PC-3 (cell line): ENCODE measurements at regions not wholly inside any gene's neighbourhood (a gene's known extent, or its start where the extent isn't known, plus 50 kb on each side); places are given as distances from the start of the nearest gene placed in this dataset.

Experiments used
- ATAC-seq: fragments of 200-7000 bp; cut with Tn5 transposase; 2 replicates; pipeline ENCODE4 v1.9.1; 2020; ENCODE audit warnings: mild to moderate bottlenecking, moderate library complexity
- BruUV-seq: library from RNA; stranded (reverse); fragments of 400-500 nt; replicated peaks from 2 replicates; lab custom pipeline; 2021; lab: Mats Ljungman, UMichigan
- CTCF ChIA-PET: fragments of 300-600 bp; sonication (Branson Sonifier 250); formaldehyde crosslinking; loops from one replicate; lab custom pipeline; 2022; ENCODE audit warnings: antibody characterized with exemption; lab: Charles Lee
- POLR2A ChIA-PET: fragments of 300-600 bp; sonication (Branson Sonifier 250); formaldehyde crosslinking; loops from one replicate; lab custom pipeline; 2022; ENCODE audit warnings: antibody characterized with exemption; ENCODE audit not compliant: unreplicated experiment; lab: Charles Lee
- DNase-seq: peaks from one replicate; pipeline ENCODE4 v3.0.0-alpha.2; 2015
- H2AFZ ChIP-seq: fragments of 300-600 bp; sonication (generic); 2 replicates; pipeline ENCODE4 v1.6.0; 2016; ENCODE audit warnings: antibody characterized with exemption, low read length
- H3F3A ChIP-seq: fragments of 300-600 bp; sonication (generic); one replicate; pipeline ENCODE4 v1.6.0; 2017; ENCODE audit warnings: antibody characterized with exemption, low read length, control low read depth, mild to moderate bottlenecking; ENCODE audit not compliant: unreplicated experiment
- H3K27ac ChIP-seq: fragments of 300-600 bp; sonication (generic); 2 replicates; pipeline ENCODE4 v1.5.1; 2016; ENCODE audit warnings: mild to moderate bottlenecking, low read length
- H3K27me3 ChIP-seq: fragments of 300-600 bp; sonication (generic); 2 replicates; pipeline ENCODE4 v1.6.1; 2016; ENCODE audit warnings: low read length, mixed read lengths
- H3K36me3 ChIP-seq: fragments of 300-600 bp; sonication (generic); 2 replicates; pipeline ENCODE4 v1.6.1; 2016; ENCODE audit warnings: low read depth, mixed run types, low read length, mixed read lengths
- H3K4me1 ChIP-seq: fragments of 300-600 bp; sonication (generic); 2 replicates; pipeline ENCODE4 v1.5.1; 2016; ENCODE audit warnings: low read length; ENCODE audit not compliant: insufficient read depth
- H3K4me2 ChIP-seq: fragments of 300-600 bp; sonication (generic); 2 replicates; pipeline ENCODE4 v1.6.0; 2016; ENCODE audit warnings: low read length
- H3K4me3 ChIP-seq: fragments of 300-600 bp; sonication (generic); 2 replicates; pipeline ENCODE4 v1.5.1; 2016; ENCODE audit warnings: mild to moderate bottlenecking, low read length, mixed read lengths
- H3K79me2 ChIP-seq: fragments of 300-600 bp; sonication (generic); 2 replicates; pipeline ENCODE4 v1.6.1; 2017; ENCODE audit warnings: low read length, mixed read lengths
- H3K9ac ChIP-seq: fragments of 300-600 bp; sonication (generic); 2 replicates; pipeline ENCODE4 v1.6.0; 2016; ENCODE audit warnings: mild to moderate bottlenecking, low read length
- H3K9me2 ChIP-seq: fragments of 300-600 bp; sonication (generic); replicated peaks from 2 replicates; pipeline ENCODE4 v1.6.1; 2016; ENCODE audit warnings: mixed run types, low read length, mixed read lengths
- H3K9me3 ChIP-seq: fragments of 300-600 bp; sonication (generic); 2 replicates; pipeline ENCODE4 v1.6.1; 2016; ENCODE audit warnings: low read length, mixed read lengths
- H4K20me1 ChIP-seq: fragments of 300-600 bp; sonication (generic); 2 replicates; pipeline ENCODE4 v1.6.1; 2016; ENCODE audit warnings: low read length, mixed read lengths
- EZH2 ChIP-seq: fragments of 300-600 bp; sonication (generic); IDR thresholded peaks from one replicate; pipeline ENCODE4 v1.6.1; 2017; ENCODE audit warnings: antibody characterized with exemption, mild to moderate bottlenecking, low read length; ENCODE audit not compliant: unreplicated experiment
- EZH2phosphoT487 ChIP-seq: fragments of 300-600 bp; sonication (generic); IDR thresholded peaks from 2 replicates; pipeline ENCODE4 v1.6.1; 2018; ENCODE audit warnings: mild to moderate bottlenecking, antibody characterized with exemption, low read length, borderline replicate concordance
- intact Hi-C: fragments of 100-400 bp; cut with micrococcal nuclease; formaldehyde crosslinking; loops from 2 replicates; pipeline ENCODE4 v1.9.0; 2023
- TF ChIP-seq, protein P1 (sequence below): fragments of 300-600 bp; sonication (generic); conservative IDR thresholded peaks from 2 replicates; pipeline ENCODE4 v1.5.1; 2017; ENCODE audit warnings: antibody characterized with exemption, low read depth, mild to moderate bottlenecking, low read length

GRCh38 chr14:28220391-28220790 lies 546.2 kb upstream of the FOXG1 start:
- no peaks in the 10 kb centered on the region for H3K9me2 ChIP-seq
- no peaks in the 10 kb centered on the region for H3K36me3 ChIP-seq
- TF ChIP-seq EZH2phosphoT487 (no peak), EZH2 (no peak)
- TF ChIP-seq, protein P1, sequence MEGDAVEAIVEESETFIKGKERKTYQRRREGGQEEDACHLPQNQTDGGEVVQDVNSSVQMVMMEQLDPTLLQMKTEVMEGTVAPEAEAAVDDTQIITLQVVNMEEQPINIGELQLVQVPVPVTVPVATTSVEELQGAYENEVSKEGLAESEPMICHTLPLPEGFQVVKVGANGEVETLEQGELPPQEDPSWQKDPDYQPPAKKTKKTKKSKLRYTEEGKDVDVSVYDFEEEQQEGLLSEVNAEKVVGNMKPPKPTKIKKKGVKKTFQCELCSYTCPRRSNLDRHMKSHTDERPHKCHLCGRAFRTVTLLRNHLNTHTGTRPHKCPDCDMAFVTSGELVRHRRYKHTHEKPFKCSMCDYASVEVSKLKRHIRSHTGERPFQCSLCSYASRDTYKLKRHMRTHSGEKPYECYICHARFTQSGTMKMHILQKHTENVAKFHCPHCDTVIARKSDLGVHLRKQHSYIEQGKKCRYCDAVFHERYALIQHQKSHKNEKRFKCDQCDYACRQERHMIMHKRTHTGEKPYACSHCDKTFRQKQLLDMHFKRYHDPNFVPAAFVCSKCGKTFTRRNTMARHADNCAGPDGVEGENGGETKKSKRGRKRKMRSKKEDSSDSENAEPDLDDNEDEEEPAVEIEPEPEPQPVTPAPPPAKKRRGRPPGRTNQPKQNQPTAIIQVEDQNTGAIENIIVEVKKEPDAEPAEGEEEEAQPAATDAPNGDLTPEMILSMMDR = no peak
- H3K9ac ChIP-seq = no peak overlapping the region
- ATAC-seq (no peak), DNase-seq (no peak)
- no peak overlapping the region for H3K27ac ChIP-seq
- intact Hi-C loops = no loop called here
- no peaks in the 10 kb centered on the region for H3K4me1 ChIP-seq
- no TSS peak for BruUV-seq
- CTCF ChIA-PET = no interaction called here
- no peaks in the 10 kb centered on the region for H3F3A ChIP-seq
- H2AFZ ChIP-seq = no peak overlapping the region
- H3K9me3 ChIP-seq = no peaks in the 10 kb centered on the region
- H3K79me2 ChIP-seq = no peaks in the 10 kb centered on the region
- H3K27me3 ChIP-seq = no peaks in the 10 kb centered on the region
- POLR2A ChIA-PET = no interaction called here
- no peak overlapping the region for H3K4me3 ChIP-seq
- no peaks in the 10 kb centered on the region for H4K20me1 ChIP-seq
- H3K4me2 ChIP-seq = no peak overlapping the region

GRCh38 chr14:28240909-28241308 lies 525.7 kb upstream of the FOXG1 start:
- H3F3A ChIP-seq = no peaks in the 10 kb centered on the region
- no peaks in the 10 kb centered on the region for H3K9me2 ChIP-seq
- H3K4me2 ChIP-seq = no peak overlapping the region
- TF ChIP-seq, protein P1 = no peak
- TF ChIP-seq EZH2 = no peak
- no peak for TF ChIP-seq EZH2phosphoT487
- no peaks in the 10 kb centered on the region for H3K36me3 ChIP-seq
- no peak overlapping the region for H3K27ac ChIP-seq
- H3K9ac ChIP-seq = no peak overlapping the region
- no peaks in the 10 kb centered on the region for H3K79me2 ChIP-seq
- no peaks in the 10 kb centered on the region for H3K9me3 ChIP-seq
- ChIA-PET POLR2A (no interaction called here), CTCF (interaction anchor here (0.6 kb wide), 1 partner anchor 98 kb away, joined by 3 read pairs; no protein-coding TSS in a partner anchor)
- H2AFZ ChIP-seq = no peak overlapping the region
- H3K4me3 ChIP-seq = no peak overlapping the region
- H4K20me1 ChIP-seq = no peaks in the 10 kb centered on the region
- DNase-seq = no peak
- no TSS peak for BruUV-seq
- H3K27me3 ChIP-seq = no peaks in the 10 kb centered on the region
- no peaks in the 10 kb centered on the region for H3K4me1 ChIP-seq
- no peak for ATAC-seq
- intact Hi-C loops = no loop called here

DNA sequence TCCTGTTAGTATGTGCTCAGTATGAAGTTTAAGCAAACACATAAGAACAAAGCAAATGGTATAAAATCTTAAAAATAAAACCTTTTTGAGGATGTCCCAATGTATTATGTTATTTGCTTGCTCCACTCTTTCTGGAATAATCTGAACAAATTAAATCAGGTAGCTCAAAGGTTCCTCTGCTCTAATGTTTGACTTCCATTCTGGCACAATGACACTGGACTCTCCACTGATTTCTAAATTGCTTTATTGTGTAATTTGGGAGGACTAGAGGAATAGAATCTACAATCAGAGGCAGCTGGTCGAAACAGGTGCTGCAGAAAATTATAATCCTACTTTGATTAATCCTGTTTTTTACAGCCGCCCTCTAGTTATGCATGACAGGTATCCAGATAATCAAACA lies 523.7 kb upstream of the FOXG1 start:
- ATAC-seq (no peak), DNase-seq (no peak)
- Histone ChIP-seq H3K79me2 (no peaks in the 10 kb centered on the region), H3K27ac (no peak overlapping the region), H3K27me3 (no peaks in the 10 kb centered on the region), H3K9ac (no peak overlapping the region), H3K9me3 (no peaks in the 10 kb centered on the region), H3K4me1 (no peaks in the 10 kb centered on the region), H3K4me3 (no peak overlapping the region), H3K9me2 (no peaks in the 10 kb centered on the region), H3K4me2 (no peak overlapping the region), H4K20me1 (no peaks in the 10 kb centered on the region), H3F3A (no peaks in the 10 kb centered on the region), H3K36me3 (no peaks in the 10 kb centered on the region), H2AFZ (no peak overlapping the region)
- TF ChIP-seq EZH2 (no peak), EZH2phosphoT487 (no peak)
- TF ChIP-seq, protein P1 = no peak
- BruUV-seq = no TSS peak
- POLR2A ChIA-PET = no interaction called here
- intact Hi-C loops = no loop called here
- CTCF ChIA-PET = no interaction called here
